SKM-1 treated with dmso at 0.1 percent for 144 hours (cell line): ENCODE measurements at regions not wholly inside any gene's neighbourhood (a gene's known extent, or its start where the extent isn't known, plus 50 kb on each side); places are given as distances from the start of the nearest gene placed in this dataset.

Source experiments
- DNase-seq: peaks from one replicate; lab custom pipeline; 2025; ENCODE audit not compliant: unreplicated experiment; lab: John Stamatoyannopoulos, UW

DNA sequence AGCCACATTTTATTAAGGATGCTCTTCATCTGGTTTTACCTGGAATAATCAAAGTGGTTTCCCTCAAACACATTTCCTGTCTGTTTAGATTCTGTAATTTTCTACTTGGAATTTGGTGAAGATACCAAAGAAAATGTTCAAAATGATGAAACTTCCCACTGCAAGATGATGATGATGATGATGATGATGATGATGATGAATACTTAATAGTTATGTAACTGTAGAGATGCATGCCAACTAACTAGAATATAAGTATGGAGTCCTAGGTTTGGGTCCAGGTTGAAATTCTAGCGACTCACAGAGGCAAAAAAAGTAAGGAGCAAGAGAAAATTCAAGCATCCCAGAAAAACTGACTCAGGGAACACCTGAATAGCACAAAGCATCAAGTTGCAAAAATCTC lies 104.0 kb upstream of the KIAA1217 start:
- no peak for DNase-seq

DNA sequence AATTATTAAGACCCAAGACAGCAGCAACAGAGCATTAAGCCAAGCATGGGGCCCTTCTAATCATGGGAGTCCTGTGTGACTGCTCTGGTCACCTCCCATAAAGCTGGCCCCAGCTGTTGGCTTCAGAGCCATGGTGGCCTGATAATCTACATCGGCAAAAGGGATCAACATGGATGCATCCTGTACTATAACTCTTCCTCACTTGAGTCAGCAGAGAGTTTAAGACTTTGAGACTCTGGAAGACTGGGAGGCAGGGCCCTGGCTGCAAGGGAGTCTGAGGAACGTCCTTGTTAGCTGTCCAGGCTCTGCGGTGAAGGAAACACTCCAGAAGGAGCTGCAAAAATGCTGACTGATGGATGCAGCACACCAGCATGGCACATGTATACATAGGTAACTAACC lies 95.0 kb upstream of the KIAA1217 start:
- DNase-seq, result no peak

DNA sequence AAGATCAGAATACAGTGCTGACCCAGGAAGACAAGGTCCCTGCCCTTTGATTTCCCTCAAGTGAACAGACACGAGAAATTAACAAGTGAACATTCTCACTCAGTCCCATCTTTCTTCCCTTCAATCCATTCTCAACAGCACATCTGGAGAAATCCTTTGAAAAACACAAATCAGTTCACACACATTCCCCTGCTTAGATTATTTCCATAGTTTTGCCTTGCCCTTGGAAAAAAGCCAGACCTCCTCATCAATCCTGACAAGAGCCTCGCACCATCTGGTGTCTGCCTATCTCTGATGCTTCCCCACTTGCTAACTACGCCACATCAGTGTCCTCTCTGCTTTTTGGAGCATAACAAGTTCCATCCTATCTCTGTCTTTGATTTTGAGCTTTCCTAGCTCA lies 94.4 kb upstream of the KIAA1217 start:
- DNase-seq, result no peak

DNA sequence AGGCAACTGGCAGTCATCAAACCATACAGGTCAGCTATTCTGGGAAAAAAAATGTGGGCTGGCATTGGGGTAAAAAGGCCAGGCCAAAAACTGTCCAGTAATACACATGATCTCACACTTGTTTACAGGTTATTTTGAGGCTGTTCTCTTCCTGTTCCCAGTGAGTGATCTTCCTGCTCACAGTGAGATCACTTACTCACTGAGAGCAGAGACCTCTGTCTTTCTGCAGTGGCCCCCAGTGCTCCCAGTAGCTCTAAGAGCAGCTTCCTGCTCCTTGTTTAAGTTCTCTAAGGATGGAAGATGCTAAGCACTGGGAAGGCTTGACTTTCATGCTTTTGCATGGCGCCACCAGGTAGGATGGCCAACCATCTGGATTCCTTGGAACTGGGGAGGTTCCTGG lies 93.5 kb upstream of the KIAA1217 start:
- DNase-seq, result no peak

DNA sequence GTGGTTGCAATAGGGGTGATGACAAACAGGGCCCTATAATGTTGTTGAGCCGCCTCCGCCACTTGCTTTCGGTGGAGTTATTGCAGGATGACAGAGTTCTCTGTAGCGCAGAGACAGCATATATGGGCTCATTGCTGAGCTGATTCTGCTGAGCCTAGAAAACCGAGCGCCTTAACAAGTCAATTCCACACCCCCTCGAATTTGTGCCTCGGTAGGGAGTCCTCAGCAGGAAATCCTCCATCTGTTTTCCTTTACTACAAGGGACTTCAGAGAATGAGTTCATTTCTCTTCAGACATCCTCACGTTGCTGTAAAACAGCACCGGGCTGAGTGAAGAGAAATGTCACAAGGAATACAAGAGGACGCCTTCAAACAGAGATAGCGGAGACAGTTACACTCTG lies 90.7 kb upstream of the KIAA1217 start:
- no peak for DNase-seq

DNA sequence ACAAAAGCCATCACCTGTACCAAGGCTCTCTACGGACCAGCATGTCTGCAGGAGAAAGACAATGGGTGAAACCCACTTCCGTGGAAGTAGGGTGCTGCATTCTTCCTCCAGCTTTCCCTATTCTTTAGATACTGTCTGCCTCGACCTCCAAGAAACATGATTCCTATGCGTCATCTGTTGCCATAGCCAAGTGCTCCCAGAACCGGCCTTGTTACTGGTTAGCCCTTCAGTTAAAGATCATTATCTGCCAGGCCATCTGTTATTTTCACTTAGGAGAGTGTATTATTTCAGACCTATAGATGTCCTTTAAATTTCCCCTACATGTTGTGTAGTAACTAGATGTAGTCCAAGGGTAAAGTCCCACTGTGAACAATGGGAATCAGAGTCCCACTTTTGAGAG lies 89.0 kb upstream of the KIAA1217 start:
- no peak for DNase-seq

DNA sequence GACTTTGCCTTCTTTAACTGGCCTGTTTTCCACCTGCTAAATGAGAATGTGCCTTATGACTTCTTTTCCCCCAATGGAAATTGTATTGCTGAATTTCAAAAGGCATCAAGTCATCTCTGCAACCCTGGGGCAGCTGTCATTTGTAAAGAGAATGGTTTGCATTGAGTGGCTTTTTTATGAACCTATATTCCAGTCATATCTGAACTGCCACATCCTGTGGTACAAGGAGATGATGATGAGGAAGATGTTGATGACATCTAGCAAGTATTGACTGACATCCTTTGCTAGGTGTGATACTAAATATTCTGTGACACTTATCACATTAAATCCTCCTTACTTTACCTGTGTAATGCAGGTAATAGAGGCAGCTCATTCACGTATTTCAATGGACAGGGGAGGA lies 88.3 kb upstream of the KIAA1217 start:
- no peak for DNase-seq

DNA sequence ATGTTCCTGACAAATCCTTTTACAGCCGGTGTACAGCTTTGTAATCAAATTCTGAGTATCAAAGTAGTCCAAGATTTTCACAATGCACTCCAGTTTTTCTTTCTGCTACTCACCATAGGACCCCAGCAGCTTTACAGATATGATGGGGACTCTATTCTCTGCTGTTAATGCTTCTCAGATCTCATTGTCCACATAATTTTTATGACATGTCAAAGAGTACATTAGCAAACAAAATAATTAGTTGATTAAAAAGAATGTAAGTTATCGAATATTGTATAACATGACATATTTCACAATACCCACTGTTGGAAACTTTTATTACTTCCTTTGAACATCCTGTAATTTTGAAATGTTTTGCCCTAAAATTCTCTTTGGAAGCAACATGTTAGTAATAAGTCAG lies 81.4 kb upstream of the KIAA1217 start:
- DNase-seq, result no peak

DNA sequence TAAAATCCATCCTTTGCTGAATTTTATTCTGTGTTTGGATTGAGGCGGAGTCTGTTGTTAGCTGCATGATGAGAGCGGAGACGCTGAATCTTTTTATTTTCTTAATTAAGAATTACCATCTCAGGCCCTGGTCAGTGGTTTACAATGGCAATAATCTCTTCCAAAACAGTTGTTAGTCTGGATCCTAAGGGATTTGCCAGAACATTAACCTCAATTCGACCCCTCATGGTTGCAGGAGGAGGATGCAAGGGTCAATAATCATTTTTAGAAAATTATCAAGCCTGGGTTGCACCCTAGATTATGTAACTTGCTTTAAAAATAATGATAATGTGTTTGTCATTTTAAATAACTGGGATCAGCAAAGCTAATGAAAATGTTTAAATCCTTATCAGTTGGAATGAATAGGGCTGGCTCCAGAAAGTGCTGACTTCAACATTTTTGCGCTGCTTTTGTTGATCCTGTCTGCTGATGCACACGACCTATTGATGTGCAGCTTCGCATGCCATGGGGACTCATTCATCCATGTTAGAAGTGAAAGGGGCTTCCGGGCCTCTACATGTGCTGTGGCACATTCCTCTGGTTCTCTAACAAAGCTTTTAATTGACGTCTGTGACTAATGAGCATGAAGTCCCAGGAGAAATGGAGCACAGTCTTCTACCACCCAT lies 80.7 kb upstream of the KIAA1217 start:
- DNase-seq, result no peak

DNA sequence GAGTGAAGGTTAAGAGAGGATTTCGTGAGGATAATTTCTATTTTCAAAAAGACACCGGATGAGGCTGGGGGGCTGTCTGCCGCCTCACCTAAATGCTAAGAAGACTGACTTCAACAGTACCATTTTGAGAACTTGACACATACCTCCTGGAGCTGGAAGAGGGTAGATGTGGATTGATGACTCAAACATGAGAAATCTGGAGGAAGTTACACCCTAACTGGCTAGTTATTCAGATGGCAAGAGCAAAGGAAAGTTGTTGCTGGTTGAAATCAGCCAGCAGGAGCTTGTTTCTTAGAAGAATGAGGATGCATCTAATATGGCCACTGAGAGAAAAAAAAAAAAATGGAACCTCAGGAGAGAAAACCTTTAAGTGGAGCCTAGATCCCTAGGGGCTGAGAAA lies 76.2 kb upstream of the KIAA1217 start:
- no peak for DNase-seq

DNA sequence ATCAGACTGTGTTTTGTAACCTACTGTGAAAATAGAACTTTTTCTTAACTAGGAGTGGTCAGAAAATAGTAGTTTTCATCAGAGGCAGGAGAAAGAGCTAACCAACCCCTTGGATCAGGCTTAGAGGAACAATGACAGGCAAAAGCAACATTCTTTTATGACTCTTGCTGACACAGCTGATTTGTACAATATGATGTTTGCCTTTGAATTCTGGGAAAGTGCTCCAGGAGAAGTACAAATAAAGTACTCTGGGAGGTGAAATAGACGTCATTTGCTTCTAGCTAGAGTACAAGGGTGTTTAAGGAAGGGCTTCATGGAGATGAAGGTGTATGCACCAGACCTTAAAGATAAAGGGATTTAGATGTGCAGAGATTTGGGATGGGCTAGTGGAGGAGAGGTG lies 75.1 kb upstream of the KIAA1217 start:
- DNase-seq, result no peak

DNA sequence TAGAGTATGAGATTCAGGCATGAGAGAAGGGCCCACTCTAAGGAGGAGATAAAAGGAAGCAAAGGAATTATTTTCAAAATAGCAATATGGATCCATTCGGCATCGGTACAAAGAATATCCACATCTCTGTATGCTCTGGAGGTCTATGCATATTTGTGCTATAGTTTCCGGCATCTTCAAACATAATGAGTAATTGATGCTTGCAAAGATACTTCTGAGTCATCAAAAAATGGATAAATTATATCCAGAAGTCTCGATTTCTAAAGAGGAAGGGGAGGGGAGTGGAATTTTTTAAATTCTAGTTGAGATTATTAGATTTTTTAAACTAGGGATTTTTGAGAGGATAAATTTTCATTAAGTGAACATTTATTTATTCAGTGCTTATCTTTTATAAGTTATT lies 72.9 kb upstream of the KIAA1217 start:
- DNase-seq, result no peak

DNA sequence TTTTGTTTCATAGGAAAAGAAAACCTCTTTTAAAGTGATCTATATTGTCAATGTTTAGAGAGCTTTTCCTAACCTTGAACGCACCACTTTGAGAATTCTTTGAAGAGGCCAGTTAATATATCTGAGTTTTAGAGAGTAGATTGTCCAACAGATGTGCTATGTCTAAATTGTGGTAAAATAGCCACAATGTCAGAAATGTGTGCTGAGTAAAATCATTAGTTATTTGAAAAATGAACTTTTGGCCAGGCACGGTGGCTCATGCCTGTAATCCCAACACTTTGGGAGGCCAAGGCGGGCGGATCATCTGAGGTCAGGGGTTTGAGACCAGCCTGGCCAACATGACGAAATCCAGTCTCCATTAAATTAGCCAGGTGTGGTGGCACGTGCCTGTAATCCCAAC lies 61.6 kb upstream of the KIAA1217 start:
- DNase-seq, result no peak

DNA sequence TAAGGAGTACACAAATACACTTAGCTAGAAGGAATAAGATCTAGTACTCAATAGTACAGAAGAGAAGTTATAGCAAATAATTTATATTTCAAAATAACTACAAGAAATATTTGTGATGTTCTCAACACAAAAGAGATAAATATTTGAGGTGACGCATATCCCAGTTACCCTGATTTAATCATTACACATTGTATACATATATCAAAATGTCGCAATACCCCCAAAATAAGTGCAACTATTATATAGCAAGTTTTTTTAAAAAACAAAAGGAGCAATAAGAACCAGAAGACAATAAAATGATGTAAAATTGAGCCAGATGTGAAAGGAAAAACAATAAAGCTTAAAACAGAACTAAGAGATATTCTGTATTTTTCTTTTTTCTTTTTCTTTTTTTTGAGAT lies 59.3 kb upstream of the KIAA1217 start:
- no peak for DNase-seq

DNA sequence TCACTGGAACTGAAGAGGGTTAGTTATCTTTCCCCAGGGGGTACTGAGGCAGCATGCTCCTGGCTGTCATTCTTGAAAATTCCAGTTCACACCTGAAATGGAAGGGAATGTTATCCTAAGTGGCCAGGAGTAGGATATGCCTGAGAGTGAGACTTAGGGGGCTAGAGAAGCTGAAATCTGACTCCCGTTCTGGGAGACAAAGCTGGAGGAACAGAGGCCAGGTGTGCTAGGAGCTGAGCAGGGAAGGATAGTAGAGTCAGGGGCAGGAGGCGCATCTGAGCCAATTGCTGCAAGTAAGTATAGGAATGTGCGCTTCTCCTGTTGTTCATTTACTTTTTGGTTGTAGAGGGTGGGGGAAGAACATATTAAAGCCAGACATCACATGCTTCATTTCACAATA lies 58.1 kb upstream of the KIAA1217 start:
- DNase-seq, result no peak

DNA sequence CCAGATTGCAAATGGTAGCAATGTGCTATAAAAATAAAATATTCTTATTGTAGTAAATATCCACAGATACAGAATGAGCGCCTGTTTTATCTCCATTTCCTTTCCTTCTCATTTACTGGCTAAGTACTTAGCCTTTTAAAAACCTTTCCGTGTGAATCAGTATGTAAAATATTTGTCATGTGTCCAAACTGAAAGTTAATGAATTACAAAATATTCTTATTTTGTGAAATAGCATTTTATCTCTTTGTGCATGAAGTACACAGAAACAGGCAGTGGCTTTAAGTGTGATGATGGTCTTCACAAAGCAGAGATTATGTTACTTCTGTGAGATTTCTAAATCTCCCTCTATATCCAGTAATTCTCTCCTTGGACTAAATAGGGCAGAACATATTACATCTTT lies 56.7 kb upstream of the KIAA1217 start:
- DNase-seq, result no peak

DNA sequence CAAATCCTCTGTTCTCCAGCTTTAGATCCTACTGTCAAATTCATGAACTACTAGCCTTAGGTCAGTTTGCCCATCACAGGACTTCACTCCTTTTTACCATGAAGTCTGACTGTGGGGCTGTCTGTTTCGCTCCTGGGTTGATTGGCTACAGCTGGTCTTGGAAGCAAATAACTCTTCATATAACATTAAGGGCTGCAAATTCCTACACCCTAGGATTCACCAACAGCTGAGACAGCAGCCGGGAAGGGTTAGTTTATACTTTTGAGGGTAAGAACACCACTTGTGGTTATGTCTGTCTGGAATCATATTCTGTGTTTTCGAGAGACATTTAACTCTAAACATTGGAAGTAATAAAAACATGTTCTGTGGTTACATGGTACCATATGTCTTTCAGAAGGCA lies 55.9 kb upstream of the KIAA1217 start:
- no peak for DNase-seq

DNA sequence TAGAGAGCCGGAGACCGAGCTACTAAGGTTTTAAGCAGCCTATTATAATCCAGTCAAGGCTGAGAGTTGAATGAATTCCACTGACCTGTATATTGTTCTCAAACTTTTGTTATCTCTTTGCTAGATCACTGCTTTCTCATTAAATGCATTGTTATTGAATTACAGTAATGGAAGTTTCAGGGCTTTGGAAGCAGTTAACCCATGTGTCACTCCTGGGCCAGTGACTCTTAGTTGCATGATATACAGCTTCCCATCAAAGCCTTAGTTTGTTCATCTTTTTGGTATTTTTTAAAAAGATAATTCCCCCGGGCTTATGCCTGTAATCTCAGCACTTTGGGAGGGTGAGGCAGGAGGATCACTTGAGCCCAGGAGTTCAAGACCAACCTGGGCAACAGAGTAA lies 55.4 kb upstream of the KIAA1217 start:
- no peak for DNase-seq

DNA sequence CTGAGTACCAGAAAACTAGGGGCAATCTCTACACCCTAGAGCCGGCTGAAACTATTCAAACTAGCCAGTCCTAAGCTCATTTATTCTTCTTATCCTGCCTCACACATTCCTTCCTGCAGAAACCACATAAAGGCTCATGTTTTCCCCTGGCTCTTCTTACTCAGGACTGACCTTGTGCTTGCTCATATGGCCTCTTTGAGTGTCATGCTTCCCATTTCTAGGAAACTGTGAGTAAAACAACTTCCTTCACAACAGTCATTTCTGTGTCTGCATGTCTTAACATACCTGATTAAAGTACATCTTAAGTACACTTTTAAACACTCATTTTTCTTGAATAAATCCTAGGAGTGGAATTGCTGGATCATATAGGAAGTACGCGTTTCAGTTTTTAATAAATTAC lies 52.3 kb upstream of the KIAA1217 start:
- no peak for DNase-seq

DNA sequence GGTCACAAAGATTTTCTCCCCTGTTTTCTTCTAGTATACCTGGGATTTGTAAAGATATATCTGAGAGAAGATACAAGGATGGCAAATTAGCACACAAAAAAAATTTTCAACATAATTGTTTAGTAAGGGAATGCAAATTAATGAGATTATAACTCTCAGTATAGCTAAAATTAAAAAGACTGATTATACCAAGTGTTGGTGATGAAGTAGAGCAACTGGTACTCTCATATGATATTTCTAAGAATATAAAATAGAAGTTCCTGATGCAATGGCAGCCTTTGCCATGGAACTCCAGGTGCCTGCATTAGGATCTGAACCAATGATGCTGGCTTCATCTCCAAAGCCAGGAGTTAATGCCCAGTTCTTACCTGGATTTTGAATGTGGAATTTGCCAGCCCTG lies 51.4 kb upstream of the KIAA1217 start:
- DNase-seq, result no peak
